Neuronal stem cell (in vitro differentiated cells): ENCODE measurements at regions not wholly inside any gene's neighbourhood (a gene's known extent, or its start where the extent isn't known, plus 50 kb on each side); places are given as distances from the start of the nearest gene placed in this dataset.

Experiments
- DNase-seq: peaks from one replicate; pipeline ENCODE4 v3.0.0-alpha.2; 2013; ENCODE audit warnings: low spot score
- H2AFZ ChIP-seq: one replicate; pipeline ENCODE4 v1.6.1; 2013; ENCODE audit warnings: mild to moderate bottlenecking, low read length, inconsistent platforms
- H2AK5ac ChIP-seq: 2 replicates; pipeline ENCODE4 v1.6.1; 2013; ENCODE audit warnings: low read depth, mild to moderate bottlenecking, inconsistent platforms, low read length, moderate library complexity, mixed read lengths
- H2BK120ac ChIP-seq: 2 replicates; pipeline ENCODE4 v1.6.1; 2013; ENCODE audit warnings: low read depth, mild to moderate bottlenecking, inconsistent platforms, low read length, moderate library complexity, mixed read lengths
- H2BK12ac ChIP-seq: one replicate; pipeline ENCODE4 v1.6.1; 2013; ENCODE audit warnings: low read length, inconsistent platforms
- H2BK15ac ChIP-seq: 2 replicates; pipeline ENCODE4 v1.6.1; 2013; ENCODE audit warnings: mild to moderate bottlenecking, low read length, inconsistent platforms, mixed read lengths
- H2BK5ac ChIP-seq: one replicate; pipeline ENCODE4 v1.6.1; 2013; ENCODE audit warnings: inconsistent platforms, mild to moderate bottlenecking, low read length, moderate library complexity
- H3K14ac ChIP-seq: one replicate; pipeline ENCODE4 v1.6.1; 2013; ENCODE audit warnings: low read length, inconsistent platforms
- H3K18ac ChIP-seq: 2 replicates; pipeline ENCODE4 v1.6.1; 2013; ENCODE audit warnings: low read length, inconsistent platforms
- H3K23ac ChIP-seq: 2 replicates; pipeline ENCODE4 v1.6.1; 2013; ENCODE audit warnings: low read depth, mild to moderate bottlenecking, mixed read lengths, low read length, inconsistent platforms; ENCODE audit not compliant: poor library complexity
- H3K27ac ChIP-seq: replicated peaks from 3 replicates; pipeline ENCODE4 v1.5.1; 2013; ENCODE audit warnings: low read length, inconsistent platforms
- H3K27me3 ChIP-seq, 3 experiments: 2 replicates each; pipeline ENCODE4 v1.6.1; 2013; ENCODE audit warnings: low read length in 3 of 3, mild to moderate bottlenecking in 2 of 3, inconsistent platforms in 1 of 3, low read depth in 1 of 3, mixed read lengths in 1 of 3, moderate library complexity in 1 of 3; ENCODE audit not compliant: control insufficient read depth in 3 of 3, insufficient read depth in 3 of 3
- H3K36me3 ChIP-seq, 2 donors: replicated peaks in 1 of 2; 2 replicates each; pipeline ENCODE4 v1.6.1; 2013; ENCODE audit warnings: low read length in 2 of 2; ENCODE audit not compliant: control insufficient read depth in 2 of 2, insufficient read depth in 2 of 2
- H3K4ac ChIP-seq: 2 replicates; pipeline ENCODE4 v1.6.1; 2013; ENCODE audit warnings: inconsistent platforms, mild to moderate bottlenecking, low read length, moderate library complexity
- H3K4me1 ChIP-seq, 2 donors: 1 replicate in 1 of 2; 2 replicates in 1 of 2; pipeline ENCODE4 v1.6.1; 2013; ENCODE audit warnings: low read length in 2 of 2, low read depth in 1 of 2; ENCODE audit not compliant: control insufficient read depth in 2 of 2, insufficient read depth in 1 of 2
- H3K4me2 ChIP-seq: one replicate; pipeline ENCODE4 v1.6.1; 2013; ENCODE audit warnings: mild to moderate bottlenecking, low read length, inconsistent platforms; ENCODE audit not compliant: insufficient read depth, poor library complexity, severe bottlenecking
- H3K4me3 ChIP-seq, 2 donors: 2 replicates each; pipeline ENCODE4 v1.5.1; 2013; ENCODE audit warnings: low read length in 2 of 2, mild to moderate bottlenecking in 2 of 2, inconsistent platforms in 1 of 2, moderate library complexity in 1 of 2
- H3K79me1 ChIP-seq: one replicate; pipeline ENCODE4 v1.6.1; 2013; ENCODE audit warnings: low read depth, mild to moderate bottlenecking, inconsistent platforms, low read length, moderate library complexity
- H3K9ac ChIP-seq: one replicate; pipeline ENCODE4 v1.6.1; 2013; ENCODE audit warnings: mild to moderate bottlenecking, low read depth, low read length, inconsistent platforms; ENCODE audit not compliant: poor library complexity
- H3K9me3 ChIP-seq, 2 donors: replicated peaks in 1 of 2; 2 replicates each; pipeline versions ENCODE3 to v1.6.1; 2013; ENCODE audit warnings: low read length in 2 of 2, mild to moderate bottlenecking in 2 of 2, inconsistent platforms in 1 of 2, low read depth in 1 of 2, mixed read lengths in 1 of 2, moderate library complexity in 1 of 2; ENCODE audit not compliant: control insufficient read depth in 2 of 2, insufficient read depth in 1 of 2
- H4K8ac ChIP-seq: one replicate; pipeline ENCODE4 v1.6.1; 2013; ENCODE audit warnings: low read depth, mild to moderate bottlenecking, inconsistent platforms, low read length, moderate library complexity
- H4K91ac ChIP-seq: one replicate; pipeline ENCODE4 v1.6.1; 2013; ENCODE audit warnings: low read length, low read depth, mild to moderate bottlenecking, inconsistent platforms; ENCODE audit not compliant: poor library complexity
- WGBS, 2 donors: extraction: QIAGEN DNeasy Blood & Tissue Kit; methylation state at CpG; one replicate each; pipeline ENCODE4 v1.1.7; 2013; ENCODE audit warnings: missing lambda C conversion rate in 2 of 2, mixed read lengths in 1 of 2; ENCODE audit not compliant: insufficient read length in 2 of 2, insufficient replicate concordance in 1 of 2; ENCODE audit errors: extremely low coverage in 2 of 2; 5-methylcytosine and 5-hydroxymethylcytosine counted together

- Histone ChIP-seq H3K27me3 (no peaks in the 10 kb centered on the region), H3K79me1 (no peaks in the 10 kb centered on the region)
These were observed 242.1 kb downstream of the KDM5D start for GRCh38 chrY:19502169-19503091.

GRCh38 chrY:19498556-19498955, 246.0 kb downstream of the KDM5D start:
- Histone ChIP-seq H3K18ac (no peak overlapping the region), H2BK120ac (no peak overlapping the region), H2BK5ac (no peak overlapping the region), H2BK15ac (no peak overlapping the region), H4K8ac (no peak overlapping the region), H3K9me3 (no peaks in the 10 kb centered on the region), H3K4me3 (no peak overlapping the region), H2AFZ (no peak overlapping the region), H2BK12ac (no peak overlapping the region), H2AK5ac (no peak overlapping the region), H3K27me3 (no peaks in the 10 kb centered on the region), H3K9ac (no peak overlapping the region), H3K4me1 (no peaks in the 10 kb centered on the region), H3K27ac (no peak overlapping the region), H3K36me3 (no peaks in the 10 kb centered on the region), H3K4ac (no peak overlapping the region), H3K23ac (no peak overlapping the region), H3K4me2 (no peak overlapping the region), H3K79me1 (no peaks in the 10 kb centered on the region), H3K14ac (no peak overlapping the region), H4K91ac (no peak overlapping the region)
- WGBS, 2 donors, result no CpG with 5 or more reads among the region's 5 CpGs
- DNase-seq, result no peak

More at GRCh38 chrY:19502169-19503091, 242.1 kb downstream of the KDM5D start:
- no peak overlapping the region for H3K4me2 ChIP-seq
- no peaks in the 10 kb centered on the region for H3K4me1 ChIP-seq
- H2AK5ac ChIP-seq, result no peak overlapping the region
- no peak overlapping the region for H3K18ac ChIP-seq
- H3K36me3 ChIP-seq, result no peaks in the 10 kb centered on the region
- H3K4ac ChIP-seq, result no peak overlapping the region
- H2BK5ac ChIP-seq, result no peak overlapping the region
- H2AFZ ChIP-seq, result no peak overlapping the region
- H2BK120ac ChIP-seq, result no peak overlapping the region
- H3K27ac ChIP-seq, result no peak overlapping the region
- H3K14ac ChIP-seq, result no peak overlapping the region
- H4K91ac ChIP-seq, result no peak overlapping the region
- no CpG with 5 or more reads among the region's 40 CpGs for WGBS, 2 donors
- no peak overlapping the region for H3K4me3 ChIP-seq
- no peak for DNase-seq
- H2BK15ac ChIP-seq, result no peak overlapping the region
- no peak overlapping the region for H3K23ac ChIP-seq
- no peak overlapping the region for H3K9ac ChIP-seq
- no peak overlapping the region for H4K8ac ChIP-seq
- no peak overlapping the region for H2BK12ac ChIP-seq
- no peaks in the 10 kb centered on the region for H3K9me3 ChIP-seq

DNA sequence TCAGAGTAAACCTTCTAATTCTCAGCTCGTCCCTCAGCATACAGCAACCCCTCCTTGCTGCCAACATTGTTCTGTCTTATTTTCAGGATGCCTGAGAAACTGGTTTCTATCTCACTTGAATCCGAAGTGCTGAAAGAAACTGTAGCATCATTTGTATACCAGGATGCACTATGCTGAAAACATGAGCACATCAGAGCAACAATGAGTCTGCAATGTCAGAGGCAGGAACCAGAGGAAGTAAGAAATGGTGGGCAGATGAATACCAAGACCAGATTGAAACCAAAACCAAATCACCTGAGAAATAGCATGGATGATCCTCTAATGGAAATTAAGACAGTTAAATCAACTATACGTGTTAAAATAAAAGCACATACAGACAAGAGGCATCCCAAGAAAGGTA, 257.0 kb downstream of the KDM5D start:
- Histone ChIP-seq H3K4me1 (no peaks in the 10 kb centered on the region), H3K36me3 (no peaks in the 10 kb centered on the region), H3K27ac (no peak overlapping the region), H2AK5ac (no peak overlapping the region), H2BK15ac (no peak overlapping the region), H2BK12ac (no peak overlapping the region), H2BK120ac (no peak overlapping the region), H4K8ac (no peak overlapping the region), H2BK5ac (no peak overlapping the region), H3K18ac (no peak overlapping the region), H3K27me3 (no peaks in the 10 kb centered on the region), H3K9me3 (no peaks in the 10 kb centered on the region), H2AFZ (no peak overlapping the region), H3K9ac (no peak overlapping the region), H3K4ac (no peak overlapping the region), H3K4me2 (no peak overlapping the region), H4K91ac (no peak overlapping the region), H3K79me1 (no peaks in the 10 kb centered on the region), H3K23ac (no peak overlapping the region), H3K14ac (no peak overlapping the region), H3K4me3 (no peak overlapping the region)
- no CpG with 5 or more reads among the region's 3 CpGs for WGBS, 2 donors
- no peak for DNase-seq

- Histone ChIP-seq H4K8ac (no peak overlapping the region), H3K4me3 (no peak overlapping the region), H3K18ac (no peak overlapping the region), H3K27ac (no peak overlapping the region), H3K36me3 (no peaks in the 10 kb centered on the region), H2BK15ac (no peak overlapping the region), H3K27me3 (no peaks in the 10 kb centered on the region), H2BK12ac (no peak overlapping the region), H3K4ac (no peak overlapping the region), H2BK5ac (no peak overlapping the region), H3K9ac (no peak overlapping the region), H2BK120ac (no peak overlapping the region), H3K14ac (no peak overlapping the region), H3K9me3 (no peaks in the 10 kb centered on the region), H2AFZ (no peak overlapping the region), H4K91ac (no peak overlapping the region), H3K4me2 (no peak overlapping the region), H2AK5ac (no peak overlapping the region), H3K23ac (no peak overlapping the region), H3K79me1 (no peaks in the 10 kb centered on the region), H3K4me1 (no peaks in the 10 kb centered on the region)
- no CpG with 5 or more reads among the region's 2 CpGs for WGBS, 2 donors
- DNase-seq, result no peak
These were observed 259.5 kb downstream of the KDM5D start for GRCh38 chrY:19484997-19485396.
